Erythroblast (primary cell): ENCODE measurements at regions not wholly inside any gene's neighbourhood (a gene's known extent, or its start where the extent isn't known, plus 50 kb on each side); places are given as distances from the start of the nearest gene placed in this dataset.
A peak's percentile ranks its signal among the peaks of the same experiment; 100 is the strongest.
"Not testable (repeated sequence)": the region's sequence is repeated elsewhere in the genome, so short reads cannot be mapped to it uniquely, and the experiment has no call there.

Experiments used
- DNase-seq, 2 experiments: peaks; one replicate each; lab custom pipeline; 2025; lab: John Stamatoyannopoulos, UW
- GATA1 ChIP-seq: IDR thresholded peaks from 2 replicates; pipeline ENCODE4 v1.6.1; 2011; ENCODE audit warnings: low read depth, mild to moderate bottlenecking, control low read depth, low read length, moderate library complexity
- POLR2A ChIP-seq: IDR thresholded peaks from 2 replicates; pipeline ENCODE4 v1.6.1; 2011; ENCODE audit warnings: mild to moderate bottlenecking, low read length

DNA sequence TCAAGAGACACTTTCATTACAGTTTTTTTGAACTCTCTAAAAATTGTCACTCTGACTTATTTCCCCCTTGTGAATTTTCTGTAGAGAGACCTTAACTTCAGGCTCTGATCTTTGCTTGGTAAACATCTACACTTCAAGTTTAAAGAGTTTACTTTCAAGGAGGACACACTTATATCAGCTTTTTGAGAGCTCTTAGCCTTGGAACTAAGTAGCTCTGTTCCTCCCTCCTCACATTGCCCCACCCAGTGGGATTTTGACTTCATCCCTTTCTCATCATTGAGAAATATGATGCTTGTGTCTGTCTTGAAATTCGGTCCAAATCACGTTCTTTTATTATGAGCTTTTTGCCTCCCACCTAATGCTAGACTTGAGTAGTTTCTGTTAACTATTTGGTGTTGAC is 433.4 kb upstream of the MEIS1 start:
- DNase-seq = no peak
- TF ChIP-seq POLR2A = no peak
- TF ChIP-seq GATA1 = no peak

- DNase-seq = no peak
- no peak for TF ChIP-seq POLR2A
- TF ChIP-seq GATA1 = no peak
These were observed 434.0 kb upstream of the MEIS1 start for GRCh38 chr2:66000901-66001300.

- DNase-seq = no peak
- TF ChIP-seq GATA1 (no peak), POLR2A (no peak)
These were observed 435.1 kb upstream of the MEIS1 start for GRCh38 chr2:65999796-66000195.

DNA sequence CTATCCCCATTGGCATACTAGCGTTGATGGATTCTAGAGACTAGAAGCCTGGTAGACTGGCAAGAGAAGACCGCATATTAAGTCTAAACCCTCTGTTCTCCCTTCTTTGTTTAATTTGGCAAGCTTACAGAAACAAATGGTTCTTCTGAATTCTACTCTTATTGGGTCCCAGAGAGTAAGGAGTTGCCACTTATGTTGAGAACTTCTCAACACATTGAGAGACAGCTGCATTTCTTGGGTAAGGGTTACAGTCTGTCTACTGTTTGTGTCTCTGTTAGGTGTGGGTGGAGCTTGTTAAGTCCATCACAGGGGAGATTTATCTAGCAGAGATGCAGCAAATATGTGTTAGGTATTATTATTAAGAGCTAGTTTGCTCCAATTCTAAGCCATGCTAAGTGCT is 435.8 kb upstream of the MEIS1 start:
- TF ChIP-seq POLR2A (no peak), GATA1 (no peak)
- DNase-seq = no peak

DNA sequence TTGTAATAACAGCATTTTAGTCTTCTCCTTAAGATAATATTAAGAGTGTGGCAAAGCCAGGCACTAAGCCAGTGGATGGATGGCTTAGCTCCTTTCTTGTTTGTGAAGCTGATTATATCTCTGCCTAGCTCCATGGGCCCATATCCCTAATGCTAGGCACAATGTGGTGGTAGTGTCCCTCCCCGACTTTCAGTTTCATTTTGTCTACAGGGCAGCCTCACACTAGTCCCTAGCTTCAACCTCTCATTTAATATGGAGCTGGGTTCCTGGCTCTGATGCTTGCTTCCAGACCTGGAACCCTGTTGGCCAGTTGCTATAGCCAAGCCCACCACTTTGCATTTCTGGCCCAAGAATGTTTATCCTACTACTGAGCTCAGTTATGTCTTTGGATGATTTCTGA is 437.0 kb upstream of the MEIS1 start:
- no peak for DNase-seq
- TF ChIP-seq POLR2A (no peak), GATA1 (no peak)

- TF ChIP-seq POLR2A (no peak), GATA1 (no peak)
- no peak for DNase-seq
These were observed 442.7 kb upstream of the MEIS1 start for GRCh38 chr2:65992198-65992554.

DNA sequence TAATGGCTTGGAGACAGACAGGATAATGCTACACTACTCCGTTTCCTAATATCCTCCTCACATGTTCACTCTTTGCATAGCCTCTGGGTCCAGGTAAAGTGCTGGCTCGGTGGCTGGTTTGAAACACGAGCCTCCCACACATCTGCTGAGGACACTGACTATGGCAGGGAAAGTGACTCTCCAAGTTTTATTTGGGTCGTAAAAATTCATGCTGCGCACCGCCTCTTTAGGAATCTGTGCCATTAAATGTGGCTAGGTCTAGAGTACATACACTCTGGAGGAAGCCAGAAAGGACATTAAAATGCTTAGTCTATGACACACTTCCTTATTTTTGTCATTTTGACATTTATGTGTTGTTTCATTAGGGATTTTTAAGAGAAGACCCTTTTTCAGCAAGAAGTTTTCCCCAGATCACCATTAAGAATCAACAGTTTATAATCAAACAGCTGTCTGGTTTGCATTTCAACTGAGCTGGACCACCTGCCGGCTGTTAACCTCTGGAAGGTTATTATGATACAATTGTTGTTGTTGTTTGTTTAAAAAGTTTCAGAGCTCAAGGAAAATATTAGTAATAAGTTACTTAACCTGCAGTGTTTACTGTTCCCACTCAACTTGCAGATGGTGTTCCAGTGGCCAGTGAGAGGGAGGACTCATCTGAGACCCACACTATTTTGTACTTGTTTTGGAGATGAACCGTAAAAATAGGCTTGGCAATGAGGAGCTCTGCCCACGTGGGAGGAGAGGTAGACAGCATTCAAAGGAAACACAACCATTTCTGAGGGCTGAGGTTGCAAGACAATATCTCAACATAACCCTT is 443.3 kb upstream of the MEIS1 start:
- TF ChIP-seq GATA1 (no peak), POLR2A (no peak)

GRCh38 chr2:65985986-65986385 is 448.9 kb upstream of the MEIS1 start:
- no peak for TF ChIP-seq POLR2A
- no peak for TF ChIP-seq GATA1
- no peak for DNase-seq

More for the DNA sequence above, 443.3 kb upstream of the MEIS1 start:
- no peak for DNase-seq

GRCh38 chr2:65980531-65980930 is 454.4 kb upstream of the MEIS1 start:
- DNase-seq = no peak
- TF ChIP-seq GATA1 (no peak), POLR2A (no peak)

- TF ChIP-seq POLR2A (no peak), GATA1 (no peak)
- no peak for DNase-seq
These were observed 455.5 kb upstream of the MEIS1 start for GRCh38 chr2:65979446-65979845.

DNA sequence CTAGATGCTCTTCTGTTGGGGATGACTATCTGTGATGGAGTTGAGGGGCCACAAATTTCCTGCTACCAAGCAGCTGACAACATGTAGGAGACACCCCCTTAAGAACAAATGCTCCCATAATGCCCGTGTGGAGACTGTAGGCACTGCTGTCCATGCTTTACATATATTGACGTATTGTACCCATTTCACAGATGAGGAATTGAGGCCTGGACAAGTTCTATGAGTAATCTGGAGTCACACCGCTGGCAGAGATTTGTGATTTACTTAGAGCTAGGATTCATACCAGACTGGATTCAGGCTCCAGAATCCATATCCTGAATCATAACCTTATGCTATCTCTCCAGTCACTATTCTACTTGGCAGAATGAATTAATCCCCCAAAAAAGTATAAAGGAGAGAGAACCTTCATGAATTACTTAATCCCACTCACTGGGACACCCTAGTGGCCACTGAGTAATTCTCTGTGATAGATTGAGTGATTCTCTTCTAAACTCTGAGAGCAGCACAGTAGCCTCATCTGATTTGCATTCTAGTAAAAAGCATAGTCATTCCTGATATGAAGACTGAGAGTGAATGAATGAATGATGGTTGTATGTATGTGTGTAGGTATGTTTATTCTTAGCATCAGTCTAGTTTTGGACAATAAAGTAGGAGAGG is 460.7 kb upstream of the MEIS1 start:
- DNase-seq = peak in 1 of 2 experiments; percentile 2
- no peak for TF ChIP-seq GATA1
- TF ChIP-seq POLR2A = no peak

GRCh38 chr2:65969161-65969560 is 465.8 kb upstream of the MEIS1 start:
- DNase-seq = no peak
- no peak for TF ChIP-seq GATA1
- no peak for TF ChIP-seq POLR2A

GRCh38 chr2:65963303-65963702 is 471.6 kb upstream of the MEIS1 start:
- DNase-seq = not testable (repeated sequence)

DNA sequence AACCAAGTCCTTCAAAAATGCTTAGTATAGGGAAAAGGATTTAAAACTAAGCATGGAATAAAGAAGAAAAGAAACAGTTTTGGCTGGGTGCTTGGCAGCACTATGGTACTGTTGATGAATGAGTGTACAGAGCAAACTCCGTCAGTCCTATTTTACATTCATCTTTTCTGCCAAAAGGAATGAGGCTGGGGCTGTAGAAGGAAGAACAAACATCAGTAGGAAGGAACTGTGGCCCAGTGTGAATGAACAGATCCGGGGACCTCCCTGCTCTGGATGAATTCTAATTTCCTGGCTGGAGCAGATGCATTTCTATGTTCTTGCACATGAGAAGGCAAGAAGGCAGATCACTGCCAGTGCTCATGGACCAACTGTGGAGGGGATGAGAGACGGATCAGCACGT is 474.0 kb upstream of the MEIS1 start:
- TF ChIP-seq GATA1 = no peak
- TF ChIP-seq POLR2A = no peak
- no peak for DNase-seq

DNA sequence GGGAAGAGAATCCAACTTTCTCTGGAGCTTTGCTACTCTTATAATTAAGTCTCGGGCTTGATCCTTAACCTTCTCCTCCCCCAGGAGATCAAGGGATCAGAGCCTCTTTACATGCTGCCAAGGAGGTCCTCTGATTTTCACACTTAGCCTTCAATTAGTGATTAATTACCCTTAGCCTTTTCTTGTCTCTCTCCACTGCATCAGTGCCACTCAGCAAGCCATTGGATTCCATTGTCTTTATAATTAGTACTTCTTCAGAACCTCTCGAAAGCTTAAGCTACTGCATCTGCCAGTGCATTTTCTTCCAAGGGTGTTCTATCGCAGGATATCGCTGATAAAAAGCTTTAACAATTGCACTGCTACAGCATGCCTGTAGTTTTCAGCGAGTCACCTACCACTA is 477.0 kb upstream of the MEIS1 start:
- DNase-seq = no peak
- TF ChIP-seq GATA1 (no peak), POLR2A (no peak)
